ENCODE measurements at regions not wholly inside any gene's neighbourhood (a gene's known extent, or its start where the extent isn't known, plus 50 kb on each side); places are given as distances from the start of the nearest gene placed in this dataset.

DNA sequence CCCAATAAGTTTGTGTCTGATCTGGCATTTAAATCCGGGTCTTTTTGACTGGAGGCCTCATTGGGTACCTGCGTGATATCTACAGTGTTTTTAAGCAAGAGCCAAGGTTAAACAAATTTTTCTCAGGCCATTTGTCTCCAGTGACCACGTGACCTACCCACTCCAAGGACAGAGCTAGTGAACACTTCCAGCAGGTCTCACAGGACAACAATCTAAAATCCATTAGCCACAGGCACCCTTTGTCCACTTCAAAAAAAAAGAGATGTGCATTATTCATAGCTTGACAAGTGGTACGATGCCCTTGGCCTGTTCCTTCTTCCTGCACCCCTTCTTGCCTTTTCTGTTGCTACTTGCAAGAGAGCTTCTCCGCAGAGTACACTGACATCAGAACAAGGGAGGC, 109.6 kb upstream of the GSC start:
- no peak for TF ChIP-seq EZH2 (IDR thresholded peaks at IDR 0.05)
- TF ChIP-seq, protein P1, sequence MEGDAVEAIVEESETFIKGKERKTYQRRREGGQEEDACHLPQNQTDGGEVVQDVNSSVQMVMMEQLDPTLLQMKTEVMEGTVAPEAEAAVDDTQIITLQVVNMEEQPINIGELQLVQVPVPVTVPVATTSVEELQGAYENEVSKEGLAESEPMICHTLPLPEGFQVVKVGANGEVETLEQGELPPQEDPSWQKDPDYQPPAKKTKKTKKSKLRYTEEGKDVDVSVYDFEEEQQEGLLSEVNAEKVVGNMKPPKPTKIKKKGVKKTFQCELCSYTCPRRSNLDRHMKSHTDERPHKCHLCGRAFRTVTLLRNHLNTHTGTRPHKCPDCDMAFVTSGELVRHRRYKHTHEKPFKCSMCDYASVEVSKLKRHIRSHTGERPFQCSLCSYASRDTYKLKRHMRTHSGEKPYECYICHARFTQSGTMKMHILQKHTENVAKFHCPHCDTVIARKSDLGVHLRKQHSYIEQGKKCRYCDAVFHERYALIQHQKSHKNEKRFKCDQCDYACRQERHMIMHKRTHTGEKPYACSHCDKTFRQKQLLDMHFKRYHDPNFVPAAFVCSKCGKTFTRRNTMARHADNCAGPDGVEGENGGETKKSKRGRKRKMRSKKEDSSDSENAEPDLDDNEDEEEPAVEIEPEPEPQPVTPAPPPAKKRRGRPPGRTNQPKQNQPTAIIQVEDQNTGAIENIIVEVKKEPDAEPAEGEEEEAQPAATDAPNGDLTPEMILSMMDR (IDR thresholded peaks at IDR 0.05): no peak

Measured in neural progenitor cell (in vitro differentiated cells).